Activated naive CD4-positive, alpha-beta T cell treated with anti-CD3 and anti-CD28 coated beads, Interleukin-2, amount 50 U/mL, for 72 hours (primary cell): ENCODE measurements at regions not wholly inside any gene's neighbourhood (a gene's known extent, or its start where the extent isn't known, plus 50 kb on each side); places are given as distances from the start of the nearest gene placed in this dataset.

Experiments
- ATAC-seq, 2 donors: fragments of 150-1000 bp; cut with Tn5 transposase; 2 replicates each; pipeline ENCODE4 v1.10.0; 2021; ENCODE audit warnings: mild to moderate bottlenecking in 2 of 2, moderate library complexity in 2 of 2
- DNase-seq, 2 donors: peaks; one replicate each; pipeline ENCODE4 v3.0.0; 2021 to 2022; ENCODE audit warnings: low spot score in 2 of 2
- H3K27ac Mint-ChIP-seq, 2 donors: one replicate each; pipeline ENCODE4 v1.8.0; 2022; ENCODE audit warnings: mild to moderate bottlenecking in 2 of 2, mixed read lengths in 2 of 2
- H3K36me3 Mint-ChIP-seq, 2 donors: one replicate each; pipeline ENCODE4 v1.8.0; 2022; ENCODE audit warnings: mixed read lengths in 2 of 2
- H3K9me3 Mint-ChIP-seq, 2 donors: one replicate each; pipeline ENCODE4 v1.8.0; 2022; ENCODE audit warnings: mixed read lengths in 2 of 2

GRCh38 chrX:128931071-128931470 is 592.2 kb downstream of the SMARCA1 start:
- DNase-seq (no peak), ATAC-seq (no peak)
- H3K9me3 Mint-ChIP-seq = peaks cover 0 to 4% of the 10 kb centered on the region in 2 donors
- no peak overlapping the region for H3K27ac Mint-ChIP-seq
- no peaks in the 10 kb centered on the region for H3K36me3 Mint-ChIP-seq

DNA sequence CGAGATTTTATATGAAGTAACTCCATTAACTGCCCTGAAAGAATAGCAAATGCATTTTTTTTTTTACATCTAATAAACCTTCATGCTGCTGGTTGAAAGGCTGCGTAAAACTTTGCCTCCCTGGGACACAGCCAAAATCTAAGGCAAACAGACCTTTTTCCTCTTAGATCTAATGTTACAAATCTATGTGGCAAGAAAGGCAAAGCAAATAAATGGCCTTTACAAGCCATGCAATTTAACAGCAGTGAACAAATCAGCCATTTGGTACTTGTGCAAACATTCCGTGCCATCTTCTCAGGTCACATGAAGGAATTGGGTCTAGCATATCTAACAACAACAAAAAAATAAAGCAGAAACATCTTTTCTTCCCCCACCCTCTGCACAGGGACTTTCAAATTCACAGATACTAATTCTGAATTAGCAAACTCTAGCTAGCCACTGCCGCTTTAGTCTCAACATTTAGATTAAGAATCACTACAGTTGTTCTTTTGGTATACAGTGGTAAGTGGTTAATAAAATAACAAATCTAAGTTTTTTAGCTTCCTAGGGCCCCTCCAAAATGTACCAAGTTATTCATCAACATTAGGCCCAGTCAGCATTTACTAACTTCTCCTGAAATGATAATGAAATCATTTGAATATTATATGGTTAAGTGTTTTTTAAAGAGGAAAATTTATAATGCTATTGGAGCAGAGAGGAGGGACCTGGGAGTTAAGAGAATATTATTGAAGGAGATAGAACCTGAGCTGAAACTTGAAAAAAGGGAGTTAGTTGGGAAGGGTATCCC is 593.8 kb downstream of the SMARCA1 start:
- Mint-ChIP-seq H3K9me3 (peaks cover 0 to 4% of the 10 kb centered on the region in 2 donors), H3K36me3 (no peaks in the 10 kb centered on the region), H3K27ac (no peak overlapping the region)
- ATAC-seq (no peak), DNase-seq (no peak)

GRCh38 chrX:128928636-128929035 is 594.7 kb downstream of the SMARCA1 start:
- H3K27ac Mint-ChIP-seq = no peak overlapping the region
- no peak for DNase-seq
- H3K36me3 Mint-ChIP-seq = no peaks in the 10 kb centered on the region
- H3K9me3 Mint-ChIP-seq = peaks cover 0 to 4% of the 10 kb centered on the region in 2 donors
- no peak for ATAC-seq

DNA sequence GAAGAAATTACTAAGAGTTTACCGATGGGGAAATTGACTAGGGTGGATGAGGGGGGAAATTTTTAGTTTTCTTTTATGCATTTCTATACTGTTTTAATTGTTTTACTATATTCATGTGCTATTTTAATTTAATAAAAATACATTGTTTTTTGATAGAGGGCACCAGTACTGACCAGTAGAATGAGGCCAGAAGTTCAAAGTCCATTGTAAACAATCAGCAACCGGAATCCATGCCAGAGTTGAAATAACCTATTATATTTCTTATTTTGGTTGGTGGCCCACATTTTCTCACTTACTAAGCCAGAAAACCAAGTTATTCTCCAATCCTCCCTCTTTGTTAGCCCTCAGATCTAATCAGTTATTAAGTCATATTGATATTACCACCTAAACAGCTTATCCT is 595.9 kb downstream of the SMARCA1 start:
- DNase-seq = no peak
- ATAC-seq = no peak
- Mint-ChIP-seq H3K36me3 (no peaks in the 10 kb centered on the region), H3K27ac (no peak overlapping the region), H3K9me3 (peaks cover 0 to 4% of the 10 kb centered on the region in 2 donors)

DNA sequence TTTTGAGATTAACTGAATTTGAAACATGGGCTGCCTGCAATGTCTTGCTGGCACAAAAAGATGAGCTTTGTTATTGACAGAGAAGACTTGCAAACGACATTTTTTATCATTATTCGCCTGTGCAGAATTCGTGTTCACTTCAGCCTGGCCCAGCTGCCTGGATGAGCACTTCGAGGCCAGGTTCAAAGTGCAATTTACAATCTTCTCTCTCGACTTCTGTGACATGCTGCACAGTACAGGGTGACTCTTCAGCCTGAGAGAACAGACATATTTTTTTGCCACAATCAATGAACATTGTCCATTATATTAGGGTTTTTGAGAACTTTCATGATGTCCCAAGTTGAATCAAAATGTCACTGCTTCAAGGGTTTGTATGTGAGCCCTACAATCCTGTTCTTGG is 616.5 kb downstream of the SMARCA1 start:
- ATAC-seq (no peak), DNase-seq (no peak)
- H3K9me3 Mint-ChIP-seq = no peaks in the 10 kb centered on the region
- no peak overlapping the region for H3K27ac Mint-ChIP-seq
- no peaks in the 10 kb centered on the region for H3K36me3 Mint-ChIP-seq

GRCh38 chrX:128901018-128901417 is 622.3 kb downstream of the SMARCA1 start:
- ATAC-seq (no peak), DNase-seq (no peak)
- Mint-ChIP-seq H3K27ac (no peak overlapping the region), H3K9me3 (no peaks in the 10 kb centered on the region), H3K36me3 (no peaks in the 10 kb centered on the region)

DNA sequence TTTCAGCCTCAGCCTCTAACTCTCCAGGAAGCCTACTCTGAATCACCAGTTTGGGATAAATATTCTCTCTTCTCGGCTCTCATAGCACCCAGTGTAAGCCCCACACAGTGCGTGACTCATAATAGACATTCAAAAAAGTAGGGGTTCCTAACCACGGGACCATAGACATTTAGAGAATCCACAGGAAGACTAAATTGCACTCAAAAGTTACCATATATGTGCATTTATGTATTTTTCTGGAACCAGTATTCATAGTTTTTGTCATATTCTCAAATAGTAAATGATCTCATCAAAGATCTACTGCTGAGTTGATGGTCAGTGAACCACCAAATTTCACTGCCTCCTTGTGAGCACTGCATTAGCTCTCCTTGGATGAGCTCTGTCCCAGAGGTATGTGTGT is 625.7 kb downstream of the SMARCA1 start:
- H3K9me3 Mint-ChIP-seq = no peaks in the 10 kb centered on the region
- no peak overlapping the region for H3K27ac Mint-ChIP-seq
- no peak for DNase-seq
- ATAC-seq = no peak
- no peaks in the 10 kb centered on the region for H3K36me3 Mint-ChIP-seq

DNA sequence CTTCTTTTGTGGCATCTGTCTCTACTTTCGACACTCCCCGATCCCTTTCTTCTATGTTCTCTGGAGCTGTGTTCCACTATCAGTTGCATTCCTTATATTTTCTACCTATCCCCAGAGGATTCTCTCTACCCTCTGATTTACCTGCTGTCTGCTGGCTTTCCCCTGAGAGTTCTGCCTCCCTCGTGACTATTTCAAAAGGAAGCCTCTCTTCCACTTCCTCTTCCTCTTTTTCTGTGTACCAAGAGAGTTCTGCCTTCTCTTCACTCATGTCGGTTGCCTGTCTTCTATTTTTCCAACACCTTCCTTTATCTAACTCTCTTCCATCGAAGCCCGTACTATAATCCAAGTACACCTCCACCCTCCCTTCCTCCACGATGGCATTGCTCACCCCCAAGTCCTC is 631.7 kb downstream of the SMARCA1 start:
- Mint-ChIP-seq H3K27ac (no peak overlapping the region), H3K9me3 (peaks cover 0 to 3% of the 10 kb centered on the region in 2 donors), H3K36me3 (no peaks in the 10 kb centered on the region)
- DNase-seq = no peak
- no peak for ATAC-seq

- Mint-ChIP-seq H3K36me3 (no peaks in the 10 kb centered on the region), H3K9me3 (peaks cover 0 to 3% of the 10 kb centered on the region in 2 donors), H3K27ac (no peak overlapping the region)
- no peak for ATAC-seq
- no peak for DNase-seq
These were observed 638.9 kb downstream of the SMARCA1 start for GRCh38 chrX:128884430-128884829.

GRCh38 chrX:128883650-128884049 is 639.6 kb downstream of the SMARCA1 start:
- Mint-ChIP-seq H3K36me3 (no peaks in the 10 kb centered on the region), H3K27ac (no peak overlapping the region), H3K9me3 (peaks cover 0 to 3% of the 10 kb centered on the region in 2 donors)
- ATAC-seq = no peak
- no peak for DNase-seq

GRCh38 chrX:128870361-128870760 is 652.9 kb downstream of the SMARCA1 start:
- no peaks in the 10 kb centered on the region for H3K36me3 Mint-ChIP-seq
- no peak for ATAC-seq
- H3K9me3 Mint-ChIP-seq = no peaks in the 10 kb centered on the region
- no peak overlapping the region for H3K27ac Mint-ChIP-seq
- no peak for DNase-seq

DNA sequence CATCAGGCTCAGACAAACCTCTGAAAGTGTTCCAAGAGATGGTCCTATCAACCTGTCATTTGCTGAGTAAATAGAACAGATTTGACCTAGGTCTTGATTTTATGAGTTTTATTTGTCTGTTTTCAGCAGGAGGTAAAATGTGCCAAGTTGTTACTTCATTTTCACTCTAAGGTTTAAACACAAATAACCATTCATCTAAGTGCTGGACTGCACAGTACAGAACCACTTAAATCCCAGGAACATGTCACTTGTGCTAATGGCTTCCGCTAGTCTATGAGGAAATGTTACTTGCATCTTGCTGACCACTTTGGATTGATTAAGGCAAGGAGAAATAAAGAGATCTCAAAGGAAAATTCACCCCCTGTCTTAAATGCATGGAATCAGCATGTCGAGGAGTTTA is 660.7 kb downstream of the SMARCA1 start:
- H3K36me3 Mint-ChIP-seq = no peaks in the 10 kb centered on the region
- DNase-seq = no peak
- no peak overlapping the region for H3K27ac Mint-ChIP-seq
- no peaks in the 10 kb centered on the region for H3K9me3 Mint-ChIP-seq
- no peak for ATAC-seq

- Mint-ChIP-seq H3K36me3 (no peaks in the 10 kb centered on the region), H3K27ac (no peak overlapping the region), H3K9me3 (no peaks in the 10 kb centered on the region)
- ATAC-seq = no peak
- DNase-seq = no peak
These were observed 674.9 kb downstream of the SMARCA1 start for GRCh38 chrX:128848374-128848773.

DNA sequence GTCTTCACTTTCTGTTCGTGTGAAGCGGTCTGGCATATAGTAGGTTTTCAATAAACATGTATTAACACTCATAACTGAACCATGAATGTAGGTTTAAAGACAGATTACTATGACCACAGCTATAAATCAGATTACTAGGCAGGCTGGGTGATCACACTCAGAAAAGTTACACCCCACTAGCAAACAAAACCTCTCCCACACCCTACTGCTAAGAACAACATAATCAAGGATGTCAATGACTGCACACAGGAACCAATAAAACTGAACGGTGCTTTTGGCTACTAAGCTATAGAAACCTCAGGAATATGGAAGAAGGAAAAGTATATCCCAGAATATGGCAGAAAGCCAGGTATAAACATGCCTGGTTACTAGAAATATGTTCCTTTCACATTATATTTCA is 676.9 kb downstream of the SMARCA1 start:
- Mint-ChIP-seq H3K36me3 (no peaks in the 10 kb centered on the region), H3K9me3 (no peaks in the 10 kb centered on the region), H3K27ac (no peak overlapping the region)
- ATAC-seq = no peak
- no peak for DNase-seq

GRCh38 chrX:128818690-128819089 is 704.6 kb downstream of the SMARCA1 start:
- no peak for ATAC-seq
- Mint-ChIP-seq H3K27ac (no peak overlapping the region), H3K36me3 (no peaks in the 10 kb centered on the region), H3K9me3 (no peaks in the 10 kb centered on the region)
- no peak for DNase-seq

- DNase-seq (no peak), ATAC-seq (no peak)
- Mint-ChIP-seq H3K27ac (no peak overlapping the region), H3K9me3 (no peaks in the 10 kb centered on the region), H3K36me3 (no peaks in the 10 kb centered on the region)
These were observed 706.4 kb downstream of the SMARCA1 start for GRCh38 chrX:128816919-128817318.

GRCh38 chrX:128807367-128807766 is 715.9 kb downstream of the SMARCA1 start:
- ATAC-seq (no peak), DNase-seq (no peak)
- Mint-ChIP-seq H3K36me3 (peaks cover 0 to 5% of the 10 kb centered on the region in 2 donors), H3K9me3 (no peaks in the 10 kb centered on the region), H3K27ac (no peak overlapping the region)

DNA sequence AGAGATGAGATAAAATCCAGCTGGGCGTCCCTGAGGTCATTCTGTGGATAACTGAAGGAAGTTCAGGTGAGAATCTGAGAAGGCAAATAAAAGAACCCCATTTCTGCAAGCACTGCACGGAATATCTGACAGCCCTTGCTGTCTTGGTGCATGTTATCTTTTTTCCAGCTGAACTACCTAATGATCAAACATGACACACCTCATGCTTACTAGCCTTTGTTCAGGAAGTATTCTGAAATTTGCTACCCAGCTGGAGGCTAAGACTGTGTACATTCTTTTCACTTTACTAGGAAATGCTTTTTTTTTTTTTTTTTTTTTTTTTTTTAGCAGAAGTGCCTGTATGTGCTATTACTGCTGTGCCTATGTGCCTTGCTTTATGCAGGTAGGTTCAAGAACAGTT is 718.1 kb downstream of the SMARCA1 start:
- no peaks in the 10 kb centered on the region for H3K9me3 Mint-ChIP-seq
- peaks cover 0 to 5% of the 10 kb centered on the region in 2 donors for H3K36me3 Mint-ChIP-seq
- ATAC-seq = no peak

More for the DNA sequence above, 718.1 kb downstream of the SMARCA1 start:
- H3K27ac Mint-ChIP-seq = no peak overlapping the region
- DNase-seq = no peak
